ENCODE measurements at regions not wholly inside any gene's neighbourhood (a gene's known extent, or its start where the extent isn't known, plus 50 kb on each side); places are given as distances from the start of the nearest gene placed in this dataset.

GRCh38 chr7:118731854-118732253 lies 507.4 kb downstream of the ANKRD7 start:
- H4K20me1 ChIP-seq (ENCODE audit: control insufficient read depth, insufficient read depth) = no peaks in the 10 kb centered on the region
- RAD21 ChIA-PET (ENCODE audit: unreplicated experiment) = no interaction called here
- intact Hi-C loops (cut with micrococcal nuclease; ENCODE audit: unreplicated experiment) (no loop called here), in situ Hi-C loops (cut with MboI) (no loop called here)
- H3K4me3 ChIP-seq = no peak overlapping the region
- DNase-seq (ENCODE audit: low read depth, low spot score) (no peak), ATAC-seq (peak; percentile 30; the same call in 1 of the 3 replicates), FAIRE-seq (peak; percentile 56)
- H3K79me2 ChIP-seq (ENCODE audit: control insufficient read depth, insufficient read depth, low read length) = no peaks in the 10 kb centered on the region
- no TSS peak for BruUV-seq (replicated peaks)
- no peaks in the 10 kb centered on the region for H3K27me3 ChIP-seq (replicated peaks in 1 of 2; ENCODE audit: control insufficient read depth in 2 of 2, insufficient read depth in 2 of 2, low read length in 1 of 2)
- no peak overlapping the region for H2AFZ ChIP-seq (ENCODE audit: control insufficient read depth, low read depth, low read length)
- POLR2A ChIA-PET = no interaction called here
- WGBS (ENCODE audit: insufficient coverage, insufficient replicate concordance, low lambda C conversion rate, missing lambda C conversion rate) = 0% methylated on average over 2 of the region's 2 CpGs
- no peak overlapping the region for H3K4me2 ChIP-seq (ENCODE audit: control insufficient read depth, insufficient read depth)
- SMC1A ChIA-PET (ENCODE audit: uncharacterized antibody, unreplicated experiment) = no interaction called here
- no peaks in the 10 kb centered on the region for H3K9me3 ChIP-seq (replicated peaks; ENCODE audit: control insufficient read depth, insufficient read depth, low read length)
- CTCF ChIA-PET = interaction anchor here (1.7 kb wide), 1 partner anchor 40 kb away, joined by 4 read pairs; no protein-coding TSS in a partner anchor
- no peaks in the 10 kb centered on the region for H3K4me1 ChIP-seq (ENCODE audit: control insufficient read depth, insufficient read depth, low read length)
- no peak overlapping the region for H3K27ac ChIP-seq (ENCODE audit: control insufficient read depth, insufficient read depth)
- no peak overlapping the region for H3K9ac ChIP-seq (ENCODE audit: control insufficient read depth, insufficient read depth, low read length)
- no peaks in the 10 kb centered on the region for H3K36me3 ChIP-seq (ENCODE audit: control insufficient read depth in 2 of 2, insufficient read depth in 2 of 2, low read length in 1 of 2)
- TF ChIP-seq SMC3 (IDR thresholded peaks at IDR 0.05; ENCODE audit: borderline replicate concordance, low read length) (no peak), CREB1 (IDR thresholded peaks at IDR 0.05; ENCODE audit: low read depth) (no peak), CHD1 (IDR thresholded peaks at IDR 0.05; ENCODE audit: low read depth, low read length) (no peak), SIN3A (IDR thresholded peaks at IDR 0.05; ENCODE audit: low read depth, low read length) (no peak), CHD4 (IDR thresholded peaks at IDR 0.05) (no peak), EGR1 (IDR thresholded peaks at IDR 0.05; ENCODE audit: borderline replicate concordance in 1 of 2, low read depth in 2 of 2, low read length in 2 of 2) (no peak), CBFB (IDR thresholded peaks at IDR 0.05; ENCODE audit: low read depth) (no peak), CUX1 (IDR thresholded peaks at IDR 0.05; ENCODE audit: insufficient replicate concordance, low read depth, low read length) (no peak), ZNF592 (IDR thresholded peaks at IDR 0.05) (no peak), RELB (IDR thresholded peaks at IDR 0.05; ENCODE audit: low read depth) (no peak), STAT1 (conservative IDR thresholded peaks at IDR 0.05) (no peak), RAD21 (IDR thresholded peaks at IDR 0.05; ENCODE audit: insufficient read depth, low read depth, low read length) (no peak)
